ENCODE measurements at regions not wholly inside any gene's neighbourhood (a gene's known extent, or its start where the extent isn't known, plus 50 kb on each side); places are given as distances from the start of the nearest gene placed in this dataset.

- intact Hi-C loops (cut with DNase I; ENCODE audit: low total_unique reads), result no loop called here
- Histone ChIP-seq H3K9me3 (no peaks in the 10 kb centered on the region), H3K4me1 (no peaks in the 10 kb centered on the region), H3K27me3 (no peaks in the 10 kb centered on the region), H3K27ac (no peak overlapping the region), H3K4me3 (no peak overlapping the region), H3K36me3 (ENCODE audit: low read depth, missing control alignments) (no peaks in the 10 kb centered on the region)
- 60 to 61% methylated on average over 2 of the region's 2 CpGs for WGBS, 2 donors
- DNase-seq, result no peak
- TF ChIP-seq POLR2A (IDR thresholded peaks at IDR 0.05), result no peak
- no peak for TF ChIP-seq CTCF (IDR thresholded peaks at IDR 0.05)
Observed at GRCh38 chr18:41444943-41445342, 510.1 kb upstream of the PIK3C3 start.

GRCh38 chr18:41436772-41437171 lies 518.3 kb upstream of the PIK3C3 start:
- Histone ChIP-seq H3K9me3 (no peaks in the 10 kb centered on the region), H3K4me1 (no peaks in the 10 kb centered on the region), H3K36me3 (ENCODE audit: low read depth, missing control alignments) (no peaks in the 10 kb centered on the region), H3K27ac (no peak overlapping the region), H3K27me3 (no peaks in the 10 kb centered on the region), H3K4me3 (no peak overlapping the region)
- intact Hi-C loops (cut with DNase I; ENCODE audit: low total_unique reads), result no loop called here
- no peak for DNase-seq
- TF ChIP-seq CTCF (IDR thresholded peaks at IDR 0.05) (no peak), POLR2A (IDR thresholded peaks at IDR 0.05) (no peak)
- 95 to 96% methylated on average over 1 of the region's 1 CpG for WGBS, 2 donors

GRCh38 chr18:41418598-41418997 lies 536.4 kb upstream of the PIK3C3 start:
- H3K27me3 ChIP-seq, result no peaks in the 10 kb centered on the region
- DNase-seq, result no peak
- H3K4me1 ChIP-seq, result no peaks in the 10 kb centered on the region
- intact Hi-C loops (cut with DNase I; ENCODE audit: low total_unique reads), result no loop called here
- H3K27ac ChIP-seq, result no peak overlapping the region
- WGBS, 2 donors, result 92 to 94% methylated on average over 3 of the region's 3 CpGs
- no peak overlapping the region for H3K4me3 ChIP-seq
- TF ChIP-seq CTCF (IDR thresholded peaks at IDR 0.05), result no peak
- no peak for TF ChIP-seq POLR2A (IDR thresholded peaks at IDR 0.05)
- H3K36me3 ChIP-seq (ENCODE audit: low read depth, missing control alignments), result no peaks in the 10 kb centered on the region
- H3K9me3 ChIP-seq, result no peaks in the 10 kb centered on the region

GRCh38 chr18:41416044-41416443 lies 539.0 kb upstream of the PIK3C3 start:
- no peaks in the 10 kb centered on the region for H3K4me1 ChIP-seq
- H3K4me3 ChIP-seq, result no peak overlapping the region
- WGBS, 2 donors, result 71 to 75% methylated on average over 4 of the region's 4 CpGs
- TF ChIP-seq CTCF (IDR thresholded peaks at IDR 0.05) (no peak), POLR2A (IDR thresholded peaks at IDR 0.05) (no peak)
- H3K27ac ChIP-seq, result no peak overlapping the region
- intact Hi-C loops (cut with DNase I; ENCODE audit: low total_unique reads), result no loop called here
- H3K9me3 ChIP-seq, result no peaks in the 10 kb centered on the region
- DNase-seq, result no peak
- no peaks in the 10 kb centered on the region for H3K36me3 ChIP-seq (ENCODE audit: low read depth, missing control alignments)
- no peaks in the 10 kb centered on the region for H3K27me3 ChIP-seq

GRCh38 chr18:41410006-41410405 lies 545.0 kb upstream of the PIK3C3 start:
- Histone ChIP-seq H3K27ac (no peak overlapping the region), H3K4me1 (no peaks in the 10 kb centered on the region)
- intact Hi-C loops (cut with DNase I; ENCODE audit: low total_unique reads), result no loop called here

More at GRCh38 chr18:41410006-41410405, 545.0 kb upstream of the PIK3C3 start:
- TF ChIP-seq POLR2A (IDR thresholded peaks at IDR 0.05) (no peak), CTCF (IDR thresholded peaks at IDR 0.05) (no peak)
- Histone ChIP-seq H3K36me3 (ENCODE audit: low read depth, missing control alignments) (no peaks in the 10 kb centered on the region), H3K4me3 (no peak overlapping the region), H3K27me3 (no peaks in the 10 kb centered on the region), H3K9me3 (no peaks in the 10 kb centered on the region)
- no peak for DNase-seq

All from testis (tissue), 2 donors.